CD4-positive, alpha-beta T cell treated with Interleukin-4 for 4 hours (primary cell): ENCODE measurements at regions not wholly inside any gene's neighbourhood (a gene's known extent, or its start where the extent isn't known, plus 50 kb on each side); places are given as distances from the start of the nearest gene placed in this dataset.
"Not testable (repeated sequence)": the region's sequence is repeated elsewhere in the genome, so short reads cannot be mapped to it uniquely, and the experiment has no call there.

Experiments used
- DNase-seq: peaks from one replicate; pipeline ENCODE4 v3.0.0-alpha.2; 2020

DNA sequence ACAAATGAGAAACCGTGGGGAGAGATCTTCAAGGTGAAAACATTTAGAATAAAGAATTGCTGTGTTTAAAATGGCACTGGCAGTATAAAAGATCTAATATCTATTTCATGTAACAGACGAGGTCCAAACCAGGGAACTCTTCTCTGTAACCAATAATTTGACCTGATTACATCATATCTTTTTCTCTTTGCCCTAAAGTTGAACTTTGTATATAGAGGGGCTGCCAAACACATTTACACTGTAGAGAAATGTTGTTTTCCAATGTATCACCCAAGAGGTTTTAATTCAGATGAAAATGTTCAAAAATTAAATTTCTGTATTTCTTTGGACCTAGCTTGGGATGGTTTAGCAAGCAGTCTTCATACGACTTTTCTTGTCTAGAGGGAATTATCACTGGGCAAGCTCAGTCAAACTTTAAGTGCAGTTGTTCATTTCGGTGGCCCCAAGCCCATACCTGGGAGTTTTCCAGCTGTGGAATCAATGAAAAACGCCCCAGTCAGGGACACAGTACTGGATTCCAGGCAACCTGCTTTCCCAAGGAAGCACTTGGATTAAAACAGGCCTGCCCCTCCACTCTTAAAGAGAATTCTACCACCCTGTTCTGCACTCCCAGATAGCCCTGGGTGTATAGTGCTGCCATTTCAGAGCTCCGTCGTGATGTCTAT, 208.5 kb upstream of the FN1 start:
- DNase-seq = no peak

DNA sequence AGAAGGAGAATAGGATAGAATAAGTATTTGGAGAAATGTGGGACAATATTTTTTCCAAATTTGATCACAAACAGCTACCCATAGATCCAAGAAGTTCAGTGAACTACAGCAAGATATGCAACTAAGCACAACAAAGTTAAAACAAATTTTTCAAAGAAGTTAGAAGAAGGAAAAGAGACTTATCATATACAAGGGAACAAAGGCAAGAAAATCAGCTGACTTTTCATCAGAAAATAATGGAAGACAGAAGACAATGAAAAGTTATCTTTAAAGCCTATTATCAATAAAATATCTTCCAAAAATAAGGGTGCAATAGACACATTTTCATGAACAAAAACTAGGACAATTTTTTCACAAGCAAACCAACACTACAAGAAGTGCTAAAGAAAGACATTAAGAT, 202.8 kb upstream of the FN1 start:
- no peak for DNase-seq

DNA sequence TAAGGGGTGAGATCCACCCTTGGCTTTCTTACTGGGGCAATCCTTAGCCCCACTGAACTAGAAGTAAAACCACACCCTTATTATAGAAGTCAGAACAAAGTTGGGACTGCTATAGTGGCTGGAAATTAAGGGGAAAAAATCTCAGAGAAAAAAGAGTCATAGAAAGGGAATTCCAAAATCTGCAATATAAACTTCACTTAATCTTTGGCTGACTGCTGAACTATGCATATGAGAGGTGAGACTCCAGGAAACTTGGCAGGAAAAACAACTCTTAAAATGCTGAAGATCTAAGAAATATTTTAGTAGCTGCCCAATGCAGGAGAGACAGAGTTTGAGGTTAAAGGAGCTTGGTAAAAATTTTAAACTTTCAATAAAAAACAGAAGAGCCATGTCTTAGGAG, 201.8 kb upstream of the FN1 start:
- DNase-seq = no peak

DNA sequence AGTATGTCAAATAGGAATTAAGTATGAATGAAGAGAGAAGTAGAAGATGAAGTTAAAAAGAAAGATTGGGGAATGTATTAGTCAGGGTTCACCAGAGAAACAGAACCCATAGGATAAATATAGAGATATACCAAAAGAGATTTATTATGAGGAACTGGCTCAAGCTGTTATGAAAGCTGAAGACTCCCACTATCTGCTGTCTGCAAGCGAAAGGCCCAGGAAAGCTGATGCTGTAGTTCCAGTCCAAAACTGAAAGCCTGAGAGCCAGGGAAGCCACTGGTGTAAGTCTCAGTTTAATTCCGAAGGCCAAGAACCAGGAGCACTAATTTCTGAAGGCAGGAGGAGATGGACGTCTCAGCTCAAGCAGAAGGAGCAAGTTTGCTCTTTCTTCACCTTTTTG, 200.9 kb upstream of the FN1 start:
- no peak for DNase-seq

GRCh38 chr2:215635788-215636139, 199.9 kb upstream of the FN1 start:
- no peak for DNase-seq

- DNase-seq = no peak
Observed at GRCh38 chr2:215635071-215635787, 199.4 kb upstream of the FN1 start.

DNA sequence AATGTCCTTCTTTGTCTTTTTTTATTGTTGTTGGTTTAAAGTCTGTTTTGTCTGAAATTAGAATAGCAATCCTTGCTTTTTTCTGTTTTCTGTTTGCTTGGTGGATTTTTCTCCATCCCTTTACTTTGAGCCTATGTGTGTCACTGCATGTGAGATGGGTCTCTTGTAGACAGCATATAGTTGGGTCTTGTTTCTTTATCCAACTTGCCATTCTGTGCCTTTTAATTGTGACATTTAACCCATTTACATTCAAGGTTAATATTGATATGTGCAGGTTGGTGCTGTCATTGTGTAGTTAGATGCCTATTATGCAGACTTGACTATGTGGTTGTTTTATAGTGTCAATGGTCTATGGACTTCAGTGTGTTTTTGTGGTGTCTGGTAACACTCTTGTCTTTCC, 197.5 kb upstream of the FN1 start:
- no peak for DNase-seq

DNA sequence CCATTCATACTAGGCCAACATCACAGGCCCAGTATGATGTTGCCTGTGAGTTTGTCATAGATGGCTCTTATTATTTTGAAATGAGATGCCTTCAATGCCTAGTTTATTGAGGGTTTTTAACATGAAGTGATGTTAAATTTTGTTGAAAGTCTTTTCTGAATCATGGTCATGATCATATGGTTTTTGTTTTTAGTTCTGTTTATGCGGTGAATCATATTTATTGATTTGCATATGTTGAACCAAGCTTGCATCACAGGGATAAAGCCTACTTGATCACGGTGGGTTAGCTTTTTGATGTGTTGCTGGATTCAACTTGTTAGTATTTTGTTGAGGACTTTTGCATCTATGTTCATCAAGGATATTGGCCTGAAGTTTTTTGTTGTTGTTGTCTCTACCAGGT, 195.8 kb upstream of the FN1 start:
- DNase-seq = no peak

- DNase-seq = not testable (repeated sequence)
Observed at GRCh38 chr2:215630796-215631195, 194.9 kb upstream of the FN1 start.

DNA sequence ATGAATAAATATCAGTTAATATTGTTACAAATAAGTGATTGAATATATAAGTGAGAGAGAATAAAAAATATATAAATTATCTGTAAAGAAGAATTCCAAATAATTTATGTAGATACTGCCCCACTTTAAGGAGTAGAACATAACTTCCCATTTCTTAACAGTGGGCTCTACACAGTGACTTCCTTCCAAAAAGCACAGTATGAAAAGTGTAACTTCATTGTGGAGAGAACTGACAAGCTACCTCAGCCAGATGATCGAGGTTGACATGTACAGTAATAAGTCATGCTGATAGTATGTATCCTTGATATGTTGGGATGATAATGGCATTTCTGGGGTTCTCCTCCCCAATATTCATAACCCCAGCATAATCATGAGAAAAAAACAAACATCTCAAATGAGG, 191.9 kb upstream of the FN1 start:
- no peak for DNase-seq

DNA sequence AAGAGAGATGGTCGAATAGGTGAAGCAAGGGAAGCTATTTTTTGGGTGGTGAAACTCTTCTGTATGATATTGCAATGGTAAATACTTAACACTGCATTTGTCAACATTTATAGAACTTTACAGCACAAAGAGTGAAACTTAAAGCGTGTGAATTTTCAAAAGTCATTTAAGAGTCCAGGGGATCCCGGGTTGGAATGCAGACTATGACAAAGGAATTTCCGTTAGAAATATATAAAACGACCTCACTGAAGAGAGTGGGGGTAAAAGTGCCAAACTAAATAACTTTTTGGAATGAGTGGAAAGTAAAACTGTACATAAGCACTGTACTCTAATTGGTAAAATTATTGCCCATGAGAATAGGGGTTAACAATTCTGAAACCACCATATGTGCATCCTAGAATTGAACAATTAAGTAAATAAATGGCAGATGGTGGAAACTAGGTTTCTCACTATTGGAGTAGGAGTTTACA, 191.0 kb upstream of the FN1 start:
- DNase-seq = no peak

DNA sequence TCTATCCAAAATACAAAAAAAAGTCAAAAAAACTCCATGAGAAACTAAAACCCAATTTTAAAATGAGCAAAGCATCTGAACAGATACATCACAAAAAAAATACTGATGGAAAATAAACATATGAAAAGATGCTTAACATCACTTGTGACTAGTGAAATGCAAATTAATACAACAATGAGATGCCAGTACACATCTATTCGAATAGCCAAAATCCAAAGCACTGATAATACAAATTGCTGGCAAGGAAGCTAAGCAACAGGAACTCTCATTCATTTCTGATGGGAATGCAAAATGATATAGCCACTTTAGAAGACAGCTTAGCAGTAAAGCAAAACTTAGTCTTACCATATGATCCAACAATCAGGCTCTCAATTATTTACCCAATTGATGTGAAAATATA, 190.2 kb upstream of the FN1 start:
- no peak for DNase-seq

GRCh38 chr2:215625207-215625606, 189.3 kb upstream of the FN1 start:
- no peak for DNase-seq

GRCh38 chr2:215624423-215624829, 188.6 kb upstream of the FN1 start:
- DNase-seq = no peak

DNA sequence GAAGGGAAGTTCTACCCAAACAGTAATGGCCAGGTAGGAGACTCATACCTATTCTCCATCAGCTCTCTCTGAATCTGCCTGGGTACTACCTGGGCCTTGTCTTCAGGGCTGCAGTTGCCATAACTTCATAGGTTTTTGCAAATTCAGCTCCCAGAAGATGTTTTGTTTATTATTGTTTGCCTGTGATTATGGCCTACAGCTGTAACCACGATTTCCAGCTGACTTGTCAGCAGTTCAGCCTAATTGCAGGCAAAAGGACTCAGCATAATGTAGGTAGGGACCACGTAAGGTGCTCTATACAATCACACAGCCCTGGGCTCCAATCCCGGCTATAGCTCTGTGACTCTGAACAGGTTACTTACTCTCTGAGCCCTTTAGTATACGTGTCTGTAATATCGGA, 187.0 kb upstream of the FN1 start:
- DNase-seq = no peak

DNA sequence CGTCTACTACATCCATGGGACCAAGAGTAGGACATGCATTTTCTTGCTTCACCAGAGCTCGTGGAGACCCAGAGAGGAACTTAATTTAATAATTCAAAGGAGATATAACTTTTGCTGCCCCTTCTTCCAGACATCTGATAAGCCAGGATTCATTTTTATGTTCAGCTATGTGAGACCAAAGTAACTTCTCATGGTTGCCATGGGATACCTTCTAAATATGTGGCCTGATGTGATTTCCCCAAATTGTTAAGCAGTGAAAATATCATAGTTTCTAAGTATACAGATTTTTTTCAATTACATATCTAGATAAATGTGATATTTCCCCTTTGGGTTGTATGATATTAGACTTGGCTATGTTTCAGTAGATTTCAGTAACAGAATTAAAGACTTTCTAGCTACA, 185.5 kb upstream of the FN1 start:
- no peak for DNase-seq

DNA sequence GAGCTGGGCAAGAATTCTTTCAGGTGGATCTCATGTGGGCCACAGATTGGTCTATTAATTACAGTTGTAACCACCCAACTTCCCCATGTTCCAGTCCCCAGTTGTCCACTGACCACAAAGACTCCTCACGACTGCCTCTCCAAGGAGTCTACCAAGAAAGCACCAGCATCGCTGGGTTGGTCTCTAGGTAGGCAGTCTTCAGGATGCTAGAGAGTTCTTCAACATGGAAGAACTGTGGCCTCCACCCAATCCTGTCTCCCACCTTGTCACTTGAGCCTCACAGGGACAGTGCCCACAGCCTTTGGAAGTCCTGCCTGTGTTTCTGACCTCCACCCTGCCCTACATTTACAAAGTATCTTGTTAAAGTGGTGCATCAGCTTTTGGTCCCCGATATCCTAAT, 184.7 kb upstream of the FN1 start:
- no peak for DNase-seq

GRCh38 chr2:215619989-215620388, 184.1 kb upstream of the FN1 start:
- no peak for DNase-seq

DNA sequence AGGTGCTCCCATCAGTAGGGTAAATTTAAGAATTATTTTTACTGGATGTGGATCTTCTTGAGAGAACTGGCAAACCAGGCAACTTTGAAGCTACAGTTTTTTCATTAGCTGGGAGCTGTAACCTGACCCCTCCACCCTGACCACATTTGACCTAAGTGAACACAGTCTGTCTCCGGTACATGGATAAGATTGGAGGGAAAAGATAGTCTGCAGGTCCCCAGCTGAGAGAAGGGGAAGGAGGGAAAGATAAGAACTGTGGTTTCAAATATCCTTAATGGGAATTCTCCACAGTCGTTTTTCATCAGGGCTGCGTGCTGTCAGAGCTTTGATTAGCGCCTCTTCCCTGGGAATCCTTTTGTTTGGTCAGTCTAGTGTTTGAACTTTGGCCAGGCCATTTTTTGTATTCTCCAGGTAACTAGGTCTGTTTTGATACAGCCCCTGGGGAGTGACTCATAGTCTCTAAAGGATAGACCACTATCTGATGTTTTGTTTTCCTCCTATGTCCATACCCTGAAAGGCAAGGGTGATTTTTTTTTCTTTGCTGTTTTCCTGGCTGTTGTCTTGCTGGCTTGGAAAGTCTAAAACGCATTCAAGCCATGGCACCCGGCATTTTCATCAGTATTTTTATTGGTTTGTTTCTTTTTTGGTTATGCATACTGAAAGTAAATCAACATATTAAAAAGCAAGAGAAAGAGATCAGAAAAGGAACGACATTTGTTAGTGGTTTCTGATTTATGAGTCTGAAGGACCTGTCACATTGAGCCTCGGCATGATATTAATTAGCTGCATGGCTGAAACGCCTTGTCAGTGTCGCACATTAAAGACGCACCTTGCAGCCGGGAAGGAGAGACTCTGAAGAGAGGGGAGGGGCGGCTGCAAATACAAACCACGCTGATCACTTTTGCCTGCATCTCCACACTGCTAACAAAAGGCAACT, 183.4 kb upstream of the FN1 start:
- no peak for DNase-seq

DNA sequence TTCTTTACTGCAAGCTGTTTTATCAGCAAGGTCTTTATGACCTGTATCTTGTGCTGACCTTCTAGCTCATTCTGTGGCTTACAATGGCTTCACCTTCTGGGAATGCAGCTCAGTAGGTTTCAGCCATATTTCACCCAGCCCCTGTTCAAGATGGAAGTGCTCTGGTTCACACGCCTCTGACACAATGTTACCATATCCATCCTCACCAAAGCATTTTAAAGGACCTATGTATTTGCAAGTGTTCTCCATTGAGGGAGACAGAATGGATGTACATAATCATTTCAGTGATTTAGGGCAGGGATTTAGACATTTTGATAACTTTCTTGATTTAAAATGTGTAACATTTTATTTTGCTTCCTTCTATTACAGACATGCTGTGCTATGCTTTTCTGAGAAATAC, 182.3 kb upstream of the FN1 start:
- DNase-seq = no peak

DNA sequence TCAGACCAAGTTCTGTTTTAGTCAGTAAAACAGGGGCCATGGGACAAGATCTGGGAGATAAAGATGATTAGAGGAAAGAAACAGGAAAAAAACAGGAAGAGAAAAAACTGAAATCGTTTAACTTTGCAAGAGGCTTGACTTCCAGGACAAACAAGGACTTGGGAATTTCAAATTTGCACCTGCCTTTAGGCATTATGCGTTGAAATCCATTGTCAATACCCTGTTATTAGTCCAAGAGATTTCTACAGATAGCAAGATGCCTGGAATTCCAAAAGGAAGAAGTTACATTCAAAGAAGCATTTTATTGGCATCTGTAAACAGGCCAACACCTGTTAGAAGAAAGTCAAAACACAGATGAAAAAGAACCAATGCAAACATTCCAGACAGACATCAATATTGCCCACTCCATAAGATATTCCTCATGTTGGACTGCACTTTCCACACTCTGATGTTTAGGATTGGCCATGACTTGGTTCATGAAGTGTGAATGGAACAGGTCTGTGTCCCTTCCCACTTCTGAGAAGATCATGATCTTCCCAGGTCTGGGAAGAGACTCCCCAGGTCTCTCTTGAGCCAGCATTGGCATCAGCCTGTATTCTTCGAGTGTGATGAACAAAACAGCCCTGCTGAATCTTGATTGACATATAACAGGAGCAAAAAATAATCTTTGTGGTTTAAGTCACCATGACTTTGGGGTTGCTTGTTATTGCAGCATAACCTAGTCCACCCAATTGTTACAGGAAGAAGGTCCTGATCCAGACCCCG, 181.4 kb upstream of the FN1 start:
- DNase-seq = no peak

DNA sequence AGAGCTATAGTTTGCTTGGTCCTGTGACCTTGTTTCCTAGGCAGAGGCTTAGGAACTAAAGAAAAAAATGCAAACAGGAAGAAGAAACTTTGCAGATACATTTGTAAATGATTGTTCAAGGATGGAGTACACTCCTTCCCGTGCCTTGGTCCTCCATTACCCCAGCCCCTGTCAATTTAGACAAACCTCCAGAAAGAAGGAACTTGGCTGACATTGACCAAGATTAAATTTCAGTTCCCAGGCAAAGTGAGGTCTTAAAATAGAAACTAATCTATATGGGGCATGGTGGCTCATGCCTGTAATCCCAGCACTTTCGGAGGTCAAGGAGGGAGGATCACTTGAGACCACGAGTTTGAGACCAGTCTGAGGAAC, 179.9 kb upstream of the FN1 start:
- no peak for DNase-seq
